Heart left ventricle (tissue), 16 donors: ENCODE measurements at regions not wholly inside any gene's neighbourhood (a gene's known extent, or its start where the extent isn't known, plus 50 kb on each side); places are given as distances from the start of the nearest gene placed in this dataset.

Experiments
- ATAC-seq, 4 donors: fragments of 200-7000 bp; cut with Tn5 transposase; one replicate each; pipeline ENCODE4 v1.9.1; 2020 to 2022; ENCODE audit warnings: moderate library complexity in 4 of 4, mild to moderate bottlenecking in 3 of 4, moderate number of reproducible peaks in 1 of 4
- DNase-seq, 5 donors: peaks; one replicate each; pipeline ENCODE4 v3.0.0-alpha.2; 2020
- H3K27ac ChIP-seq, 12 donors: fragments of 200-600 bp; sonication (generic) in 4 of 12; one replicate each; pipeline versions ENCODE4 v1.5.0 to v1.8.0; 2016 to 2022; ENCODE audit warnings: mild to moderate bottlenecking in 2 of 12
- H3K27me3 ChIP-seq, 9 donors: fragments of 200-600 bp; sonication (generic) in 2 of 9; one replicate each; pipeline versions ENCODE4 v1.5.1 to v1.8.0; 2016 to 2022; ENCODE audit warnings: mild to moderate bottlenecking in 3 of 9
- H3K36me3 ChIP-seq, 9 donors: fragments of 200-600 bp; sonication (generic) in 2 of 9; one replicate each; pipeline versions ENCODE4 v1.5.0 to v1.8.0; 2018 to 2022; ENCODE audit warnings: mild to moderate bottlenecking in 2 of 9
- H3K4me1 ChIP-seq, 12 donors: fragments of 200-600 bp; sonication (generic) in 4 of 12; one replicate each; pipeline versions ENCODE4 v1.5.0 to v1.8.0; 2016 to 2022; ENCODE audit warnings: mild to moderate bottlenecking in 3 of 12
- H3K4me3 ChIP-seq, 12 donors: fragments of 200-600 bp; sonication (generic) in 4 of 12; one replicate each; pipeline versions ENCODE4 v1.5.0 to v1.8.0; 2017 to 2022; ENCODE audit warnings: mild to moderate bottlenecking in 9 of 12, moderate library complexity in 4 of 12
- H3K9me3 ChIP-seq, 12 donors: fragments of 200-600 bp; sonication (generic) in 4 of 12; one replicate each; pipeline versions ENCODE4 v1.5.0 to v1.8.0; 2016 to 2022; ENCODE audit warnings: mild to moderate bottlenecking in 1 of 12
- CTCF ChIP-seq, 12 donors: fragments of 200-600 bp; sonication (generic) in 4 of 12; IDR thresholded peaks; one replicate each; pipeline versions ENCODE4 v1.5.0 to v1.8.0; 2018 to 2022; ENCODE audit warnings: antibody characterized with exemption in 12 of 12, mild to moderate bottlenecking in 5 of 12
- POLR2A ChIP-seq, 2 donors: fragments of 450-650 bp; IDR thresholded peaks; one replicate each; pipeline ENCODE4 v1.6.1; 2017; ENCODE audit warnings: antibody characterized with exemption in 2 of 2, mild to moderate bottlenecking in 2 of 2, moderate library complexity in 2 of 2
- WGBS, 4 donors: extraction: QIAGEN DNeasy Blood & Tissue Kit in 2 of 4; methylation state at CpG; one replicate each; pipeline versions ENCODE4 v1.1.5 to v1.1.7; 2013 to 2018; 5-methylcytosine and 5-hydroxymethylcytosine counted together
- intact Hi-C, 10 donors: fragments of 100-400 bp; cut with DNase I; formaldehyde crosslinking; loops; one replicate each; pipeline versions ENCODE4 v1.11.1 to v1.14.2; 2022
- donor health status: ischemic (EF 13 %, LVEDD 7.1; RV severe dilation, severe dysfunction).
- donor health status: healthy with polysubstance abuse.
- donor health status: DM: no; HTN: yes; CAD: no.
- donor health status: DM: no; HTN: no; CAD: no.
- donor health status: ischemic (EF 25% LVEDD 6.9; RV normal size, moderate dysfunction).
- donor health status: ischemic (EF 25% LVEDD 5.7; RV mildly dilated, moderate dysfunction).
- donor health status: healthy.
- donor health status: DM: yes; HTN: yes; CAD: no.
- donor health status: ischemic (EF 35%, LVEDD 5.7; RV mildly dilated, moderate dysfunction).
- donor health status: nonischemic (EF 11% LVEDD 7.7; RV severe dilation, severe dysfunction).
- donor health status: DM: yes; HTN: yes; CAD: no.
- donor health status: PGD.
- donor health status: ischemic (EF 29% LVEDD 5.4; RV normal size, mild dysfunction).
- donor health status: nonischemic (EF 23%, LVEDD 6.1; RV moderate dilation, normal function).

GRCh38 chr12:16844875-16845274, 238.9 kb upstream of the LMO3 start:
- Histone ChIP-seq H3K4me3 (no peak overlapping the region), H3K9me3 (peaks cover 0 to 9% (median 0%) of the 10 kb centered on the region in 12 donors), H3K27ac (no peak overlapping the region), H3K27me3 (no peaks in the 10 kb centered on the region), H3K4me1 (no peaks in the 10 kb centered on the region), H3K36me3 (no peaks in the 10 kb centered on the region)
- ATAC-seq (no peak), DNase-seq (no peak)
- TF ChIP-seq CTCF (IDR thresholded peaks at IDR 0.05): no peak
- TF ChIP-seq POLR2A (IDR thresholded peaks at IDR 0.05): no peak
- 82 to 92% (median 86%) methylated on average over 7 of the region's 7 CpGs for WGBS, 4 donors
- intact Hi-C loops: no loop called here

DNA sequence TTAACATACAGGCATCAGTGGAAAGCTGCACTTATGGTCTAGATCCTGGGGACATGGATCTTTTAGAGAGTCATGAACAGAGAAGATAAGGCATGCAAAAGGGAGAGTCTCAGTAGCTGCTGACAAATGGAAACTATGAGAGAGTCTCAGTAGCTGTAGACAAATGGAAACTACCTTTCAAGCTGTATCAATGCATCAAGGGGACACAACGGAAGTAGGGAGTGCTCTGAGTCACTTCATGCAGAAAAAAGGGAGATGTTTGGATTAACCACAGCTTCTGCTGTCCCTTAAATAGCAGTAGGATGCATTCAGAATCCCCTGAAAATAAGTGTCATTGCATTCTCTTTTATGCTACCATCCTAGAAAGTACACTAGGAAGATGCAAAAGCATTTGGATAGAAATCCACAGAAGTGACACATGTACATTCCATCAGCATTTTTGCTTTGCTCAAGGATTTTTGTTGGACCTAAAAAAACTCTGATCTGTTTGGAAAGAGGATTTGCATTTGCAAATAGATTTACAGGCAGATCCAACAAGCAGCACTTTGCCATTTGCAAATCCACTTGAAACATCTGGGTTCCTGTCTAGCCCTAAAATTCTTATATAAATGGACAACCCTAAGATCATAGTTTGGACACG, 227.5 kb upstream of the LMO3 start:
- WGBS, 4 donors: 40 to 58% (median 55%) methylated on average over 2 of the region's 2 CpGs
- no peak overlapping the region for H3K27ac ChIP-seq
- H3K4me3 ChIP-seq: no peak overlapping the region
- DNase-seq: no peak
- no peaks in the 10 kb centered on the region for H3K36me3 ChIP-seq
- intact Hi-C loops: no loop called here
- TF ChIP-seq POLR2A (IDR thresholded peaks at IDR 0.05) (no peak), CTCF (IDR thresholded peaks at IDR 0.05) (no peak)
- H3K9me3 ChIP-seq: peaks cover 0 to 5% (median 0%) of the 10 kb centered on the region in 12 donors
- H3K27me3 ChIP-seq: no peaks in the 10 kb centered on the region
- H3K4me1 ChIP-seq: no peaks in the 10 kb centered on the region
- ATAC-seq: no peak

- ATAC-seq: no peak
- Histone ChIP-seq H3K36me3 (no peaks in the 10 kb centered on the region), H3K4me3 (no peak overlapping the region), H3K4me1 (no peaks in the 10 kb centered on the region), H3K9me3 (peaks cover 0 to 13% (median 0%) of the 10 kb centered on the region in 12 donors), H3K27me3 (no peaks in the 10 kb centered on the region), H3K27ac (no peak overlapping the region)
- DNase-seq: no peak
- WGBS, 4 donors: 53 to 61% (median 55%) methylated on average over 2 of the region's 2 CpGs
- intact Hi-C loops: no loop called here
- no peak for TF ChIP-seq CTCF (IDR thresholded peaks at IDR 0.05)
- no peak for TF ChIP-seq POLR2A (IDR thresholded peaks at IDR 0.05)
These were observed 222.9 kb upstream of the LMO3 start for GRCh38 chr12:16828891-16829290.

DNA sequence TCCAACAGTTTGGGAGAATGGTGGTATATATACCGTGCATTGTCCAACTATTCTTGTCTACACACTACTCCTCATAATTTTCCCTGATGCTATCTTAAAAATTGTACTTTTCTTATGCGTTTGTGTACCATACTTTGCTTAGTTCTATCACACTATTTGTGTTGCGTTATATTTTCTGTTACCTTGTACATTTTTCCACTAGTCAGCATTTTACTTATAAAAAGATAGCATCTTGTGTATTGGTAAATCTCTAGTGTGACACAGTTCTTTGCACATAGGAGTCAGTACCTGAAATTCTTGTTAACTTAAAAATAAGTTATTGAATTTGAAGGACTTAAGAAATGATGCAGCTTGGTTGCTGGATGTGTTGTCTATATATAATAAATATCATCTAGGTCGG, 201.8 kb upstream of the LMO3 start:
- WGBS, 4 donors: 77 to 87% (median 81%) methylated on average over 4 of the region's 4 CpGs
- ATAC-seq (no peak), DNase-seq (no peak)
- Histone ChIP-seq H3K4me3 (no peak overlapping the region), H3K4me1 (no peaks in the 10 kb centered on the region), H3K9me3 (peaks cover 0 to 9% (median 0%) of the 10 kb centered on the region in 12 donors), H3K36me3 (no peaks in the 10 kb centered on the region), H3K27ac (no peak overlapping the region), H3K27me3 (no peaks in the 10 kb centered on the region)
- TF ChIP-seq POLR2A (IDR thresholded peaks at IDR 0.05) (no peak), CTCF (IDR thresholded peaks at IDR 0.05) (no peak)
- intact Hi-C loops: no loop called here
